NCI-H446 (cell line): ENCODE measurements at regions not wholly inside any gene's neighbourhood (a gene's known extent, or its start where the extent isn't known, plus 50 kb on each side); places are given as distances from the start of the nearest gene placed in this dataset.

ENCODE experiments used
- DNase-seq, 2 experiments: peaks; one replicate each; lab custom pipeline; 2025; lab: John Stamatoyannopoulos, UW

GRCh38 chr13:76440568-76440967 is 445.6 kb downstream of the KCTD12 start:
- no peak for DNase-seq

- no peak for DNase-seq
Measured at GRCh38 chr13:76439546-76439945, 446.7 kb downstream of the KCTD12 start.

GRCh38 chr13:76438050-76438449 is 448.2 kb downstream of the KCTD12 start:
- no peak for DNase-seq

- DNase-seq, result peak in 1 of 2 experiments; percentile 47
Measured at GRCh38 chr13:76425935-76426334, 460.3 kb downstream of the KCTD12 start.

GRCh38 chr13:76421011-76421410 is 465.2 kb downstream of the KCTD12 start:
- DNase-seq, result no peak

GRCh38 chr13:76418404-76418803 is 467.8 kb downstream of the KCTD12 start:
- DNase-seq, result no peak

GRCh38 chr13:76414320-76414719 is 471.9 kb downstream of the KCTD12 start:
- no peak for DNase-seq

GRCh38 chr13:76406243-76406642 is 480.0 kb downstream of the KCTD12 start:
- DNase-seq, result no peak

GRCh38 chr13:76398425-76398824 is 487.8 kb downstream of the KCTD12 start:
- DNase-seq, result no peak

- DNase-seq, result no peak
Measured at GRCh38 chr13:76397413-76397812, 488.8 kb downstream of the KCTD12 start.

- no peak for DNase-seq
Measured at GRCh38 chr13:76389321-76389720, 496.9 kb downstream of the KCTD12 start.

- DNase-seq, result no peak
Measured at GRCh38 chr13:76387566-76387965, 498.6 kb downstream of the KCTD12 start.

- DNase-seq, result no peak
Measured at GRCh38 chr13:76386321-76386720, 499.9 kb downstream of the KCTD12 start.

- no peak for DNase-seq
Measured at GRCh38 chr13:76385586-76385985, 500.6 kb downstream of the KCTD12 start.

GRCh38 chr13:76383676-76384461 is 502.3 kb downstream of the KCTD12 start:
- DNase-seq, result no peak

GRCh38 chr13:76380446-76381065 is 505.6 kb downstream of the KCTD12 start:
- DNase-seq, result no peak

- DNase-seq, result no peak
Measured at GRCh38 chr13:76379341-76380105, 506.7 kb downstream of the KCTD12 start.

- no peak for DNase-seq
Measured at GRCh38 chr13:76378767-76379166, 507.4 kb downstream of the KCTD12 start.

GRCh38 chr13:76363682-76364289 is 522.4 kb downstream of the KCTD12 start:
- no peak for DNase-seq

- DNase-seq, result no peak
Measured at GRCh38 chr13:76361868-76362267, 524.3 kb downstream of the KCTD12 start.

- DNase-seq, result no peak
Measured at GRCh38 chr13:76351541-76352229, 534.5 kb downstream of the KCTD12 start.

GRCh38 chr13:76350399-76350798 is 535.8 kb downstream of the KCTD12 start:
- DNase-seq, result no peak
